Body of pancreas (tissue), 4 donors: ENCODE measurements at regions not wholly inside any gene's neighbourhood (a gene's known extent, or its start where the extent isn't known, plus 50 kb on each side); places are given as distances from the start of the nearest gene placed in this dataset.

Experiments
- POLR2A ChIP-seq, 3 donors: fragments of 450-650 bp; IDR thresholded peaks; one replicate each; pipeline ENCODE4 v1.6.1; 2016; ENCODE audit warnings: antibody characterized with exemption in 3 of 3, mild to moderate bottlenecking in 2 of 3
- TF ChIP-seq, protein P1 (sequence below), 7 experiments: fragments of 450-650 bp in 4 of 7; fragments of 200-600 bp in 3 of 7; sonication (generic) in 3 of 7; IDR thresholded peaks; one replicate each; pipeline ENCODE4 v1.5.1; 2016 to 2019; ENCODE audit warnings: antibody characterized with exemption in 7 of 7

DNA sequence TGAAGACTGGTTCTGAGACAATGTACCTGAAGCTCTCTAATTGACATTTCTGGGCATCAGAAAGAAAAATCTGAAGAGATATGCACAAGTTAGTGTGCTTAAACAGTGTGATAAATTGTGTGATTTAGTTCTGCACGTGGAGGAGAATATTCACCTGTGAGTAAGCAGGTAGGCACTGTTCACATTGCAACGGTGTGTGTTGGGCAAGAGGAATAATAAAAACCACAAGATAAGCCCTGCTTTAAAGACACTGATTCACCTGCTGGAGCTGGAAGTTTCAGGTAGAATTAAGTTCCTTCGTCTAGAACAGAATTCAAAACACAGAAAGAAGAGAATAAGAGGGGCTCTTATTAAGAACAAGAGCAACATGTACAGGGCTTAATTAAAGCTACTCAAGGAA, 864.3 kb upstream of the SOX11 start:
- TF ChIP-seq, protein P1, sequence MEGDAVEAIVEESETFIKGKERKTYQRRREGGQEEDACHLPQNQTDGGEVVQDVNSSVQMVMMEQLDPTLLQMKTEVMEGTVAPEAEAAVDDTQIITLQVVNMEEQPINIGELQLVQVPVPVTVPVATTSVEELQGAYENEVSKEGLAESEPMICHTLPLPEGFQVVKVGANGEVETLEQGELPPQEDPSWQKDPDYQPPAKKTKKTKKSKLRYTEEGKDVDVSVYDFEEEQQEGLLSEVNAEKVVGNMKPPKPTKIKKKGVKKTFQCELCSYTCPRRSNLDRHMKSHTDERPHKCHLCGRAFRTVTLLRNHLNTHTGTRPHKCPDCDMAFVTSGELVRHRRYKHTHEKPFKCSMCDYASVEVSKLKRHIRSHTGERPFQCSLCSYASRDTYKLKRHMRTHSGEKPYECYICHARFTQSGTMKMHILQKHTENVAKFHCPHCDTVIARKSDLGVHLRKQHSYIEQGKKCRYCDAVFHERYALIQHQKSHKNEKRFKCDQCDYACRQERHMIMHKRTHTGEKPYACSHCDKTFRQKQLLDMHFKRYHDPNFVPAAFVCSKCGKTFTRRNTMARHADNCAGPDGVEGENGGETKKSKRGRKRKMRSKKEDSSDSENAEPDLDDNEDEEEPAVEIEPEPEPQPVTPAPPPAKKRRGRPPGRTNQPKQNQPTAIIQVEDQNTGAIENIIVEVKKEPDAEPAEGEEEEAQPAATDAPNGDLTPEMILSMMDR (IDR thresholded peaks at IDR 0.05) = no peak
- TF ChIP-seq POLR2A (IDR thresholded peaks at IDR 0.05) = no peak
